ENCODE measurements at regions not wholly inside any gene's neighbourhood (a gene's known extent, or its start where the extent isn't known, plus 50 kb on each side); places are given as distances from the start of the nearest gene placed in this dataset.
A peak's percentile ranks its signal among the peaks of the same experiment; 100 is the strongest.
"Not testable (repeated sequence)": the region's sequence is repeated elsewhere in the genome, so short reads cannot be mapped to it uniquely, and the experiment has no call there.

DNA sequence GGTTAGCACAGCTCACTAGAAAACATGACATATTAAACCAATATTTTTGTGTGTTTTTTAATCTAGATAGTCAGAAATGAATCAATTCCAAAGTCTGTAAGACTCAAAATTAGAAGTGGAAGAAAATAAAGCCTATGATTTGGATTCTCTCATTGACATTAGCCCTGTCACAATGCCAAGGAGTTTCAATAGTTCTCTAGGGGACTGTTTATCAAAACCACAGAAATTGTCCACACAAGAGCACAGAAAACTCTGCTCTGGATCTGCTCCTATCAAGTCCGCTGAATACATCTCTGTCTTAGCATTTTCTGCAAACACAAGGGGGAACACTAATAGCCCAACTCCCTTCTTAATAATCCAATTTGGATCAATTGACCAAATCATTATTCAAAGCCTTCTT is 152.0 kb downstream of the HS3ST3B1 start:
- no peak for DNase-seq

DNA sequence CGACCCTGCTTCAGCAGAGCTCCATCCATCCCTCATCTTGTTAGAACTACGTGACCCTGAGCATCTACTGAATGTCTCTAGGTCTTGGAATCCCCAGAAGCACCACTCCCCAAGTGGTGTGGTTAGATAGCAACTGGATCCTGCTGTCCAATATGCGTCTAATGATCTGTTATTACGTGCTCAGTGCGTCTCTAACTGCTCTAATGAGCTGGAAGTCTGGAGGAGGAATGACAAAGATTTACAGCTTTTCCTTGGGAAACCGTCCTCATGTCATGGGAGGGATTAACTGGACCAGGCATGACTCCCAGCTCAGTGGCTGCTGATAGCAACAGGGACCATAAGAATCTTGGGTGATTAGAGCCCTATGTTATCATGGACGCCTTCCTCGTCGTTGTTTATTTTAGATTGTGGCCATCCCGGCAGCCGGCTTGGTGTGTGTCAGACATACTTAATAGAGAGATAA is 150.9 kb downstream of the HS3ST3B1 start:
- DNase-seq, result no peak

DNA sequence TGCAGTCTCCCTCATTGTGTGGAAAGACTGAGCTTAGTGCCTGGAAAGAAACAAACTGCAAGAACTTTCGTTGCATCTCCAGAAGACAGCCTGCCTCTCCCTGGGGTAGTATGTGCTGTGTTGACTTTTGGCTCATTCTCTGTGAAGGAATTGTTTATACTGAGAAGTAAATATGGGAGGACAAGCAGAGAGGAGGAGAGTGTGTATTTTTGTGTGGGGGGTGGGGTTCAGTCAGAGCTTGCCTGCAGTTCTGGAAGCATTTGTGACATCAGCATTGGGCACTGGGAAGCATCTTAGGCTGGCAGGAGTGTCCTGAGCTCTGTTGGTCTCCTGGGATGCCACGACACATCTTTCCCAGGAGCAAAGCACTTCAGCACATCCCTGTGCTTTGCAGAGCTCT is 147.9 kb downstream of the HS3ST3B1 start:
- DNase-seq, result no peak

DNA sequence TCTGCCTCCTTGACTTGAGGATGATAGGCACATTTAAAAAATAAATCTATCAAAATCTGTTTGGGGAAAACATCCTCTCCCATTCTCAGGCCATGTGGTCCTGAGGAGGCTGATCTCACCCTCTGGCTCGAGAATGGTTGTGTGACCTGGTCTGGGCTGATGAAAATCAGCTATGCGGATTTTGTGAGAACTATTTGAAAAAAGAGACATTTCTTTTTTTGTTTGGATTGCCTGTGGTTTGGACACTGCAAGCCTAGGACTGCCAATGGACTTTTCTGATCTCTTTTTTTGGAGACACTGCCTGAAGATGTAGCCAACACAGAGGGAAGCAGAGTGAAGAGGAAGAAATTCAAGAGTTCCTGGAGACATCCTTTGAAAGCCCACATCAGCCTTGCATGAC is 145.9 kb downstream of the HS3ST3B1 start:
- no peak for DNase-seq

DNA sequence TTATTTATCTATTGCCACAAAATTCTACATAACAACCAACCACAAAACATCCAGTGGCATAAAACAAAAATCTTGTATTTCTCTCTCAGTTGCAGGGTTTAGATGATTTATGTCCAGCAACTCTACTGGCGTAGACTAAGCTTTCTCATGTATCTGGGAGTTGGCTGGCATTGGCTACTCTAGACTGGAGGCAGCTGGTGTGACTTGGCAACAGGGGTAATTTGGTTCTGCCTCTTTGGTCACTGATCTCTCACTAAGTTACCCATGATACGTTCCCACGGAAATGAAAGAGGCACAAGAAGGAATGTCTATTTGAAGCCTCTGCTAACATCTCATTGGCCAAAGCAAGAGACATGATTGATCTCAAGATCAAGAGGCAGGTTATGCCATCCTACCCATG is 144.0 kb downstream of the HS3ST3B1 start:
- no peak for DNase-seq

DNA sequence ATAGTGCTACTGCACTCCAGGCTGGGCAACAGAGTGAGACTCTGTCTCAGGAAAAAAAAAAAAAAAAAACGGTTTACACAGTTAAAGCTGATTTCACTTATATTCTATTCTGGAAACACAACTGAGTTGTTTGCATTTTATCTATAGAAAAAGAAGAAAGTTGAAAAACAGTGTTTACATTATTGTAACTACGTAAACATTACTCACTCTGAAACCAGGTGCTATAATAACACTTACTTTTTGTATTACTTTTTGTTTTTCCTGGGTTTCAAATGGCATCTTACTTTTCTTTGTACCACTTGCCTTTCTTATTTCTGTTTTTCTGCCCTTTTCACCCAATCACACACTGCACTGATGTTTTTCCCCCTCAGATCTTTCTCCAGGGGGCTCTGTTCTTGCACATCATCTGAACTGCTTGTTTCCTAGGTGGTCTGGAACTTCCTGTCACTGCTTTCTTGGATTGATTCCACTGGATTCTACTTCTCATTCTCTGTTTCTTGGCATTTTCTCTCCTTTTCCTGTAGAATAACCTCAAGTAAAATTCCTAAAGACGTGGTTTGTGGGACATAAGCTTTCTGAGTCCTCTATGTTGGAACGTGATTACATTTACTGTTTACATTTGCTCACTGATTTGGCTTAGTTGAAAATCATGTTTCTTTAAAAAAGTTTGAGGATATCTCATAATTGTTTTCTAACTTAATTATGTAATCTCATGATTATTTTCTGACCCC is 142.1 kb downstream of the HS3ST3B1 start:
- no peak for DNase-seq

DNA sequence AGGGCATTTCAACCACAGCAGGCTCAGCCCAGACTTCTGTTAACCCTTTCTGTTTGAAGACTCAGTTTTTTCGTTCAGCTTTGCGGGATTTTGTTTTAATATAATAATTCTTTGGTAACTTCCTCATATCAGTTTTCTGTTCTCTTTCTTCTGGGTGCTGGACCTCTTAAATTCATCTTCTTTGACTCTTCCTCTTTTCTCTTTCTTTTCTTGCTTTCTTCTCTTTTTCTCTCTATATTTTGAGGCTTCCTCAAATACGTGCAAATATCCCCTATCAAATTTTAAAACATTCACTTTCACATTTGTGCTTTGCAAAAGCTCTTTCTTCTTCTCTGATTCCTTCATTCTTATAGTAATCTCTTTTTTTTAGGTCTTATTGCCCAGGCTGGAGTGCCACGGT is 136.3 kb downstream of the HS3ST3B1 start:
- DNase-seq, result no peak

DNA sequence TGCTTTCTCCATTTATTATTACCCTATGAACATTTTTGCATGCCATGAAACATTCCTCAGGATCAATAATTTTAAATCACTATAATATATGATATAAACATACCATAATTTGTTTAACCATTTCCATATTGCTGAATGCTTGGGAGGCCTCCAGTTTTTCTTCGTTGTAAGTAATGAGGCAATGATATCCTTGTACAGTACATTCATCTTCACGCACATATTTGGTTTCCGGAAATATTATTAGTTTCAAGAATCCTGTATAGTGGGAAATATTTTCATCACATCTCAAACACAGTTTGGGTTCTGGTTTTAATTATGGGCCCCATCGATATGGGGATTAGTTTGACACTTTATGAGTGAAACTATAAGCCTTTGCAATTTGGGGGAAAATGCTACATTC is 135.4 kb downstream of the HS3ST3B1 start:
- no peak for DNase-seq

DNA sequence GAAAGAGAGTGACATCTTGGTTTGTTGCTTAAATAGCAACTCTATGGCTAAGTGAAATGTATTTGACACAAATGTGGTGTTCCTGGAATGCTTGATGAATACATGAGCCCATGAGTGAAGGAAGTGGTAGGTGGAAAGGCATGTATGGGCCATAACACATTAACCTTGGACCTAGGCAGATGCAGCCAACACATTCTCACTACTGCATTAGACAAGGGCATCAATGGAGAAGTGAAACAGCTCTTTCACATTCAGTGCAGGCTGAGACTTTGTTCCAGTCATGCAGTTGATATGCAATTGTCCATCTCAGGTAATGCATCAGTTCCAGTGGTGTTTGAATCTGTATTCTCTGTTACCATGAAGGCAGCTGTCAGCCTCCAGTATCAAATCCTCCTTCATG is 133.6 kb downstream of the HS3ST3B1 start:
- no peak for DNase-seq

DNA sequence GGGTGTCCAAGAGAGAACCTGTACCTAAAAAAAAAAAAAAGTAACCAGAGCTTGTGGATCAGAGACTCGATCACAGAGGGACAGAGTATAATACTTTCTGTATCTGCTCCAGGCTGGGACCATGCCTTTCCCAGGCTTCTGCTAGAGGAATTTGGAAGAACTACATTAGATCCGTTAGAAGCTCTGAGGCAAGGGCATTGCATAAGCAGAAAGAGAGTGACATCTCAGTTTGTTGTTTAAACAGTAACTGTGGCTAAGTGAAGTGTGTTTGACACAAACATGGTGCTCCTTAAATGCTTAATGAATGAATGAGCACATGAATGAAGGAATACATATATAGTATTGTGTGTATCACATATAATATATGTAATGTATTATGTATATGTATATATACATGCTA is 131.2 kb downstream of the HS3ST3B1 start:
- no peak for DNase-seq

DNA sequence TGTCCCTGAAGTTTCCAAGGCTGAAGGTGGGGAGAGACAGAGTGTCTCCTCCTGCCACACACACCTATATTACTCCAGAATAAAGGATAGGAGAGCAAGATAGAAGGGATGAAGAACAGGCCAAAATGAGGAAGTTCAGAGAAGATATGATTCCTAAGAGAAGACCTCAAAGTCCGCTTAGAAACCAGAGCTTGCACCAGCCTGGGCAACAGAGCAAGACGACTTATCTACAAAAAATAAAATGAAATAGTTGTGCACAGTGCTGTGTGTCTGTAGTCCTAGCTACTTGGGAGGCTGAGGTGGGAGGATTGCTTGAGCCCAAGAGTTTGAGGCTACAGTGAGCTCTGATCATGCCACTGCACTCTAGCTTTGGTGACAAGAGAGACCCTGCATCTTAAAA is 128.2 kb downstream of the HS3ST3B1 start:
- DNase-seq, result no peak

DNA sequence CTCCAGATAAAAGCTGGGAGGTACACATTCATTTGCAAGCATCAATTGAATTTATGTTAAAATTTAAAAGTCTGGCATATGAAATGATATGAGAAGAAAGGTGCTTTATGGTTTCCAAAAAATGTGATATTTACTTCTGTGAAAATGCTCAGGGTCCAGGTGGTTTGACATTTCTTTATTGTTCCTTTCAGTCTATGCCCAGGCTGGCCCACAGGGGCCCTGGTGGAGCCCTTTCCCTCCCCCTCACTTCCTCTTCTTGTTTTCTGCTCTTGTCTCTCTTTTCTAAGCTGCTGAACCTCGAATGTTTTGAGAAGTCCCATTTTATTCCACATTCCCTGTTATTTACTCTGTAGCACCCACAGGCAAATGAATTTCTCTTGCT is 127.8 kb downstream of the HS3ST3B1 start:
- DNase-seq, result peak in 1 of 2 donors; percentile 62

DNA sequence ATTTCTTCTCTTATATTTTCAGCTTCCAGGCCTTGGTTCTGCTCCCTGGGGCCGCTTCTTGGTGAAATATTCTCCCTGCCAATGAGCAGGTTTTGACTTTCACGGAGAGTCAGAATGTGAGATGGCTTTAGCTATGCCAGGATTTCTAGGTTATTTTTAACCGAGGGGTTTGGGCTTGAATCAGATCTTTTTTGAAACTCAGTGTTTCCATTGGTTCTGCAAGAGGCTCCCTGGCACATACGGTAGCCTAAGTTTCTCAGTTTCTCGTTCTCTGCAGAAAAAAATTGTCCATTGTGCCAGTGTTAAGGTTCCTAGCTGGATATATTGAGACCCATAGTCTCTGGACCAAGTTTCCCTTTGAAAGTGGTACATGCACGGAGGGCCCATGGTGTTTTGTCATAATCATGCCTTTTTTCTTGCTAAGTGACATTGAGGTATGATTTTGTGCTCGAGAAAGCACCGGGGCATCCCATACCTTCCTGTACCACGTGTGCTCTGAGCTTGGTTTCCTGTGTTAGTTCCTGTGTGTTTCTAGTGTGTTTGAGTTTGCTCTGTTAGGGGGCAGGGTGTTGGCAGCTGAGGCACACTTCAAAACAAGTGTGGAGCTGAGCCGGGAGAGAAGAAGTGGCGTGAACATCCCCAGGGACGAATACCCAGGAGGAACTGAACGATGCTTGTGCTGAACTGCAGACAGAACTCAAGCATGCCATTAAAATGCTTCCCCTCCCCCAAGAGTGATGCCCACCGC is 127.2 kb downstream of the HS3ST3B1 start:
- peak in 1 of 2 donors; percentile 44 for DNase-seq

DNA sequence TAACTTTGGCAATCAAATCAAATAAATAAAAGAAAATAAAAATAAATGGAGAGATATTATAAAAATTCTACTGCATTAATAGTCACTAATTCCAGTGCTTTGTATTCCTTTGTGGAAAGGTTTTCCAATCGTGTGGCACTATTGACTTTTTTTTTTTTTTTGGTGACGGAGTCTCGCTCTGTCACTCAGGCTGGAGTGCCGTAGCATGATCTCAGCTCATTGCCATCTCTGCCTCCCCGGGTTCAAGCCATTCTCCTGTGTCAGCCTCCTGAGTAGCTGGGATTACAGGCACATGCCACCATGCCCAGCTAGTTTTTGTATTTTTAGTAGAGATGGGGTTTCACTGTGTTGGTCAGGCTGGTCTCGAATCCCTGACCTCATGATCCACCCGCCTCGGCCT is 122.3 kb downstream of the HS3ST3B1 start:
- not testable (repeated sequence) for DNase-seq

DNA sequence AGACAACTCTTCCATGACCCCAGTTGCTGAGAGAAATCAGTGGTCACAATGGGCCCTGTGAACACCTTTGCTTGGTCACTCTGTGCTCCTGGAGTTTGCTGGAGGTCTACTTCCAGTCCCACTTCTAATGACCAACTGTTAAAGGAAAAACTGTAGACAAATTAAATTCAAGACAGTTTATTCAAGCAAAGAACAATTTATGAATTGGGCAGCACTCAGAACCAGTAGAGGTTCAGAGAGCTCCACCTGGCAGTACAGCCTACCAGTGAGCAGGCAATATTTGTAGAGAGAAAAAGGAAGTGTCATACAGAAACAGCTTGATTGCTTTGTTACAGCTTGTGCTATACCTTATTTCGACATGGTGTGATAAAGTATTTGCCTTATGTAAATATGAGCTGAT is 116.5 kb downstream of the HS3ST3B1 start:
- no peak for DNase-seq

DNA sequence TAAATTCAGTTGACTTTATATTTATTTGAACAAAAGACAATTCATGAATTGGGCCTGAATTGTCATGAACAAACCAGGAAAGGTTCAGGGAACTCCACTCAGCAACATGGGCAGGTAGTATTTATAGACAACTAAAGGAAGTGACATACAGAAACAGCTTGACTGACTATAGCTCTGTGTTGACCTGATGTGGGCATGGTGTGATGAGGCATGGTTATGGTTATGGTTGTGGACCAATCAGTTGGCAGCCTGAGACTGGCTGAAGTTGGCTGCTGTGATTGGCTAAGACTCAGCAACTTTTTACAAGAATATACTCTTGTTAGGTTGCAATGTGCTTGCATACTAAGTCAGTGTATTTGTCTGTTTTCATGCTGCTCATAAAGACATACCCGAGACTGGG is 108.4 kb downstream of the HS3ST3B1 start:
- DNase-seq, result no peak

DNA sequence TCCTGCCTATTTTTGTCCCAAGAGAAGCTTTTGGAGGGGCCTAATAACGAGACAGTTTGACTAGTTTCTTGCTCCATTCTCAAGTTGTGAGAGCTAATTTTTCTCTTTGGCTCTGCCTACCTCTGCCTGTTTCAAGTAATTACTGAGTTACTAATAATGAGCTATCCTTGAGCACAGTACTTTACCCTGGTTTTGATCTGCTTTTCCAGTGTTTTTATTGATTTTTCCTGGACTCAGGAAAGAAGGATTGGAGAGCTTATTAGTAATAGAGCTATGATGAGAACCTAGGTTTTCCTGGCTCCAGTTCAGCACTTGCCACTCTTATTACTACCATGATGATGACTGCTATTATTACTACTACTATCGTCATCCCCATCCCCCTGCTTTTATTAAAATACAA is 106.7 kb downstream of the HS3ST3B1 start:
- no peak for DNase-seq

DNA sequence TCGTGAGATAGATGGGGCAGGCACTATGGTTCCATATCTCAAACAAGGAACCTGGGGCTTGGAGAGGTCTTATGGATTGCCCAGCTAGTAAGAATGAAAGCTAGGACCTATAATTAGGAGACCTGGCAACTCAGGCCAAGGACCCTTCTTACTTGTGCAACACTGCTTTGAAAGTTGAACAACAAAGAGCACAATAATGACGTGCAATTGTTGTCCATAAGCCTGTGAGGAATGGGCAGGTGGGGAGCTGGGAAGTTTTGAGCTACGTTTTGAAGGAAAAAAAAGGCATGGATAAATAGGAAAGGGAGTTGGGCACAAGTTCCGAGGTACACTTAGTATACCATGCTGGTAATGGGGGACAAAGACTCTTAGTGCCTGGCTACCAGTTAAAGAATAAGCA is 104.3 kb downstream of the HS3ST3B1 start:
- no peak for DNase-seq
